ENCODE measurements at regions not wholly inside any gene's neighbourhood (a gene's known extent, or its start where the extent isn't known, plus 50 kb on each side); places are given as distances from the start of the nearest gene placed in this dataset.

DNA sequence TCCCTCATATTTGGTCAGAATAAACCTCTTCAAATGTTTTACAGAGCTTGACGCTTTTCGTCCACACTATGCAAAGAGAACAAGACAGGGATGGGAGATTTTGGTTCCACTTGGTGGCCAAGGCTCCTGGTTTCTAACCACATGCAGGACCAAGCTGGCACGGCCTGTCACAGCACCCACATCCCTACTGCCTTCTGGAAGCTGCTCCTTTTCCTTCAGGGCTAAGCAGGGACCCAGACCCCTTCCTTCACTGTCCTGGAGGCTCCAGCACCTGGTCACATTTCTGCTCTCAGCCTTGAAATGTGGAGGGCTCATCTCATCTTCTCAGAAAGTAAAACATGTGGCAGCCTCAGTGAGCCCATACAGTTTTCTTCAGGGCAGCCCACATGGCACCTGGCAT lies 50.4 kb upstream of the ARHGEF7 start:
- no peak for DNase-seq (ENCODE audit: low spot score in 2 of 2)
- Histone ChIP-seq H3K9me3 (no peaks in the 10 kb centered on the region), H3K4me1 (no peaks in the 10 kb centered on the region), H3K36me3 (no peaks in the 10 kb centered on the region), H3K27me3 (no peaks in the 10 kb centered on the region), H3K4me3 (no peak overlapping the region), H3K27ac (no peak overlapping the region)
- no peak for TF ChIP-seq CTCF (IDR thresholded peaks at IDR 0.05)
- intact Hi-C loops (cut with DNase I), result loop anchor here (5.0 kb wide), 4 partner anchors 48 to 398 kb away; no protein-coding TSS in a partner anchor

DNA sequence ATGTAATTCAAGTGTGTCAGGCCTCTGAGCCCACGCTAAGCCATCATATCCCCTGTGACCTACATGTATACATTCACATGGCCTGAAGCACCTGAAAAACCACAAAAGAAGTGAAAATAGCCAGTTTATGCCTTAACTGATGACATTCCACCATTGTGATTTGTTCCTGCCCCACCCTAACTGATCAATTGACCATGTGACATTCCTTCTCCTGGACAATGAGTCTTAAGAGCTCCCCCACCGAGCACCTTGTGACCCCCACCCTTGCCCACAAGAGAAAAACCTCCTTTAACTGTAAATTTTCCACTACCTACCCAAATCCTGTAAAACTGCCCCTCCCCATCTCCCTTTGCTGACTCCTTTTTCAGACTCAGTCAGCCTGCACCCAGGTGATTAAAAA lies 52.1 kb upstream of the ARHGEF7 start:
- no peak for DNase-seq (ENCODE audit: low spot score in 2 of 2)
- H3K27me3 ChIP-seq, result no peaks in the 10 kb centered on the region
- intact Hi-C loops (cut with DNase I), result loop anchor here (5.0 kb wide), 1 partner anchor 174 kb away; no protein-coding TSS in a partner anchor
- no peaks in the 10 kb centered on the region for H3K4me1 ChIP-seq
- H3K4me3 ChIP-seq, result no peak overlapping the region
- no peaks in the 10 kb centered on the region for H3K9me3 ChIP-seq
- no peaks in the 10 kb centered on the region for H3K36me3 ChIP-seq
- H3K27ac ChIP-seq, result no peak overlapping the region
- TF ChIP-seq CTCF (IDR thresholded peaks at IDR 0.05), result no peak

DNA sequence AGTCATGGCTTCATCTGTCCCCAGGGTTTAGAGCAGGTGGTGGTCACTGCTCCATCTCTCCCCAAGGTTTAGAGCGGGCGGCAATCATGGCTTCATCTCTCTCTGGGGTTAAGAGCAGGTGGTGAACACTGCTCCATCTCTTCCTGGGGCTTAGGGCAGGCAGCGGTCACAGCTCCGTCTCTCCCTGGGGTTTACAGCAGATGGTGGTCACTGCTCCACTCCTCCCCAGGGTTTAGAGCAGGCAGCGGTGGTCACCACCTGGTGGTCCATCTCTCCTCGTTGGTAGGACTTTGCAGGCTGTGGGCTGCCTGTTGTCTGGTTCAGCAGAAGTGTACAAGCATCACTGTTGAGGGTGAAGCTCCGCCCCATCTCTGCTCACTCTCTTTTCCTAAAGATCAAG lies 52.8 kb upstream of the ARHGEF7 start:
- Histone ChIP-seq H3K9me3 (no peaks in the 10 kb centered on the region), H3K27ac (no peak overlapping the region), H3K4me1 (no peaks in the 10 kb centered on the region), H3K27me3 (no peaks in the 10 kb centered on the region), H3K36me3 (no peaks in the 10 kb centered on the region), H3K4me3 (no peak overlapping the region)
- DNase-seq (ENCODE audit: low spot score in 2 of 2), result no peak
- intact Hi-C loops (cut with DNase I), result loop anchor here (5.0 kb wide), 1 partner anchor 175 kb away; no protein-coding TSS in a partner anchor
- no peak for TF ChIP-seq CTCF (IDR thresholded peaks at IDR 0.05)

- no peaks in the 10 kb centered on the region for H3K36me3 ChIP-seq
- H3K4me1 ChIP-seq, result no peaks in the 10 kb centered on the region
- DNase-seq (ENCODE audit: low spot score in 2 of 2), result no peak
- no peak overlapping the region for H3K27ac ChIP-seq
- no peak for TF ChIP-seq CTCF (IDR thresholded peaks at IDR 0.05)
- H3K4me3 ChIP-seq, result no peak overlapping the region
- intact Hi-C loops (cut with DNase I), result loop anchor here (5.0 kb wide), 1 partner anchor 176 kb away; no protein-coding TSS in a partner anchor
- no peaks in the 10 kb centered on the region for H3K9me3 ChIP-seq
- no peaks in the 10 kb centered on the region for H3K27me3 ChIP-seq
Measured at GRCh38 chr13:111061358-111062045, 53.6 kb upstream of the ARHGEF7 start.

- DNase-seq (ENCODE audit: low spot score in 2 of 2), result no peak
- TF ChIP-seq CTCF (IDR thresholded peaks at IDR 0.05), result no peak
- Histone ChIP-seq H3K4me1 (no peaks in the 10 kb centered on the region), H3K9me3 (no peaks in the 10 kb centered on the region), H3K36me3 (no peaks in the 10 kb centered on the region), H3K27me3 (no peaks in the 10 kb centered on the region), H3K27ac (no peak overlapping the region), H3K4me3 (no peak overlapping the region)
- intact Hi-C loops (cut with DNase I), result loop anchor here (5.0 kb wide), 1 partner anchor 177 kb away; no protein-coding TSS in a partner anchor
Measured at GRCh38 chr13:111060237-111060919, 54.7 kb upstream of the ARHGEF7 start.

All from ascending aorta (tissue), 2 donors.